Testis (tissue), 2 donors: ENCODE measurements at regions not wholly inside any gene's neighbourhood (a gene's known extent, or its start where the extent isn't known, plus 50 kb on each side); places are given as distances from the start of the nearest gene placed in this dataset.

Experiments
- DNase-seq: peaks from one replicate; pipeline ENCODE4 v3.0.0-alpha.2; 2019
- H3K27ac ChIP-seq, 2 donors: fragments of 200-600 bp; sonication (generic); one replicate each; pipeline ENCODE4 v1.5.1; 2019
- H3K27me3 ChIP-seq: fragments of 200-600 bp; sonication (generic); one replicate; pipeline ENCODE4 v1.5.1; 2019
- H3K36me3 ChIP-seq: fragments of 200-600 bp; sonication (generic); one replicate; pipeline ENCODE4 v1.5.1; 2017; ENCODE audit warnings: low read depth; ENCODE audit errors: missing control alignments
- H3K4me1 ChIP-seq: fragments of 200-600 bp; sonication (generic); one replicate; pipeline ENCODE4 v1.5.1; 2019
- H3K4me3 ChIP-seq, 2 donors: fragments of 200-600 bp; sonication (generic); one replicate each; pipeline ENCODE4 v1.5.1; 2017 to 2019
- H3K9me3 ChIP-seq: fragments of 200-600 bp; sonication (generic); one replicate; pipeline ENCODE4 v1.5.1; 2017
- CTCF ChIP-seq, 3 experiments: fragments of 450-650 bp in 2 of 3; fragments of 200-600 bp in 1 of 3; sonication (generic) in 1 of 3; IDR thresholded peaks; one replicate each; pipeline ENCODE4 v1.5.1; 2016 to 2019; ENCODE audit warnings: antibody characterized with exemption in 3 of 3, mild to moderate bottlenecking in 2 of 3, moderate library complexity in 1 of 3
- POLR2A ChIP-seq: fragments of 450-650 bp; IDR thresholded peaks from one replicate; pipeline ENCODE4 v1.6.1; 2017; ENCODE audit warnings: antibody characterized with exemption, mild to moderate bottlenecking, moderate library complexity
- WGBS, 2 donors: methylation state at CpG; one replicate each; pipeline ENCODE4 v1.1.5; 2018; 5-methylcytosine and 5-hydroxymethylcytosine counted together
- intact Hi-C: fragments of 100-400 bp; cut with DNase I; formaldehyde crosslinking; loops from one replicate; pipeline ENCODE4 v1.15.1; 2023; ENCODE audit warnings: low total_unique reads

- Histone ChIP-seq H3K36me3 (no peaks in the 10 kb centered on the region), H3K4me1 (no peaks in the 10 kb centered on the region), H3K4me3 (no peak overlapping the region), H3K9me3 (no peaks in the 10 kb centered on the region), H3K27ac (no peak overlapping the region), H3K27me3 (no peaks in the 10 kb centered on the region)
- WGBS, 2 donors, result 90 to 97% methylated on average over 4 of the region's 4 CpGs
- TF ChIP-seq CTCF (IDR thresholded peaks at IDR 0.05), result no peak
- TF ChIP-seq POLR2A, result no peak
- intact Hi-C loops, result no loop called here
- no peak for DNase-seq
These were observed 93.8 kb downstream of the GPR63 start for GRCh38 chr6:96743496-96743895.

- no peaks in the 10 kb centered on the region for H3K27me3 ChIP-seq
- H3K4me1 ChIP-seq, result no peaks in the 10 kb centered on the region
- H3K4me3 ChIP-seq, result no peak overlapping the region
- intact Hi-C loops, result no loop called here
- TF ChIP-seq CTCF (IDR thresholded peaks at IDR 0.05), result no peak
- TF ChIP-seq POLR2A, result no peak
- 74 to 78% methylated on average over 4 of the region's 4 CpGs for WGBS, 2 donors
- H3K27ac ChIP-seq, result no peak overlapping the region
- H3K36me3 ChIP-seq, result no peaks in the 10 kb centered on the region
- no peak for DNase-seq
- H3K9me3 ChIP-seq, result no peaks in the 10 kb centered on the region
These were observed 94.6 kb downstream of the GPR63 start for GRCh38 chr6:96742702-96743101.

- 51% methylated on average over 3 of the region's 3 CpGs for WGBS, 2 donors
- Histone ChIP-seq H3K9me3 (no peaks in the 10 kb centered on the region), H3K27me3 (no peaks in the 10 kb centered on the region), H3K36me3 (no peaks in the 10 kb centered on the region), H3K4me1 (no peaks in the 10 kb centered on the region), H3K4me3 (no peak overlapping the region), H3K27ac (no peak overlapping the region)
- intact Hi-C loops, result no loop called here
- TF ChIP-seq POLR2A, result no peak
- TF ChIP-seq CTCF (IDR thresholded peaks at IDR 0.05), result no peak
- DNase-seq, result no peak
These were observed 101.9 kb downstream of the GPR63 start for GRCh38 chr6:96735332-96735731.

- Histone ChIP-seq H3K4me1 (no peaks in the 10 kb centered on the region), H3K36me3 (no peaks in the 10 kb centered on the region), H3K9me3 (no peaks in the 10 kb centered on the region), H3K27me3 (no peaks in the 10 kb centered on the region), H3K27ac (no peak overlapping the region), H3K4me3 (no peak overlapping the region)
- TF ChIP-seq POLR2A (no peak), CTCF (IDR thresholded peaks at IDR 0.05) (no peak)
- intact Hi-C loops, result no loop called here
- no peak for DNase-seq
These were observed 110.1 kb downstream of the GPR63 start for GRCh38 chr6:96727144-96727543.

- H3K9me3 ChIP-seq, result no peaks in the 10 kb centered on the region
- H3K27ac ChIP-seq, result no peak overlapping the region
- H3K4me1 ChIP-seq, result no peaks in the 10 kb centered on the region
- TF ChIP-seq CTCF (IDR thresholded peaks at IDR 0.05) (no peak), POLR2A (no peak)
- intact Hi-C loops, result no loop called here
- 90 to 92% methylated on average over 2 of the region's 2 CpGs for WGBS, 2 donors
- H3K27me3 ChIP-seq, result no peaks in the 10 kb centered on the region
- H3K36me3 ChIP-seq, result no peaks in the 10 kb centered on the region
- no peak overlapping the region for H3K4me3 ChIP-seq
- DNase-seq, result no peak
These were observed 112.0 kb downstream of the GPR63 start for GRCh38 chr6:96725296-96725695.
